ENCODE measurements at regions not wholly inside any gene's neighbourhood (a gene's known extent, or its start where the extent isn't known, plus 50 kb on each side); places are given as distances from the start of the nearest gene placed in this dataset.

- Histone ChIP-seq H4K8ac (ENCODE audit: extremely low read depth, insufficient read depth, low read length) (no peak overlapping the region), H3K14ac (ENCODE audit: insufficient read length) (no peak overlapping the region), H2BK15ac (ENCODE audit: low read length) (no peak overlapping the region), H3K27me3 (replicated peaks in 1 of 4; ENCODE audit: control insufficient read depth in 3 of 4, extremely low read depth in 1 of 4, insufficient read depth in 3 of 4, low read length in 3 of 4) (peaks cover 0 to 6% (median 2%) of the 10 kb centered on the region in 4 experiments; a peak in 3 of 7 replicates), H3K4me3 (ENCODE audit: extremely low read depth in 1 of 4, insufficient read depth in 2 of 4, low read depth in 3 of 4, low read length in 4 of 4) (no peak overlapping the region), H2BK12ac (ENCODE audit: low read depth, low read length) (no peak overlapping the region), H3K23ac (ENCODE audit: insufficient read length) (no peak overlapping the region), H3K9me3 (ENCODE audit: insufficient read depth in 2 of 2, low read depth in 1 of 2, low read length in 1 of 2) (peaks cover 0 to 8% of the 10 kb centered on the region in 2 experiments; a peak in 1 of 4 replicates), H3K23me2 (ENCODE audit: low read depth, low read length) (no peaks in the 10 kb centered on the region), H4K5ac (ENCODE audit: insufficient read length, low read depth, low read length) (no peak overlapping the region), H3K4ac (replicated peaks; ENCODE audit: insufficient read length, low read depth, low read length) (no peak overlapping the region), H3K79me2 (ENCODE audit: control insufficient read depth in 1 of 2, insufficient read depth in 2 of 2, low read length in 2 of 2) (peaks cover 0 to 15% of the 10 kb centered on the region in 2 experiments; a peak in 2 of 4 replicates), H3K56ac (replicated peaks; ENCODE audit: insufficient read length, low read depth, low read length) (no peak overlapping the region), H4K20me1 (replicated peaks in 1 of 2; ENCODE audit: control insufficient read depth in 1 of 2, insufficient read depth in 2 of 2, low read length in 2 of 2) (no peaks in the 10 kb centered on the region), H4K91ac (replicated peaks; ENCODE audit: insufficient read length, low read length) (no peak overlapping the region), H2BK120ac (replicated peaks; ENCODE audit: low read depth, low read length) (no peak overlapping the region), H3K9ac (replicated peaks in 1 of 4; ENCODE audit: extremely low read depth in 1 of 4, low read depth in 3 of 4, low read length in 3 of 4) (no peak overlapping the region), H3K4me2 (ENCODE audit: insufficient read depth in 1 of 2, low read depth in 2 of 2, low read length in 2 of 2) (peak overlapping the region; percentile 14 to 77; a peak in 2 of 4 replicates), H3K27ac (ENCODE audit: low read depth, low read length) (no peak overlapping the region), H2AK5ac (ENCODE audit: low read depth, low read length) (no peak overlapping the region), H3K79me1 (ENCODE audit: low read depth, low read length) (no peaks in the 10 kb centered on the region), H3K36me3 (ENCODE audit: control insufficient read depth in 2 of 4, insufficient read depth in 4 of 4, low read length in 3 of 4) (no peaks in the 10 kb centered on the region), H3K18ac (ENCODE audit: extremely low read depth, low read length) (no peak overlapping the region), H2AFZ (ENCODE audit: low read length) (peak overlapping the region; percentile 93; the same call in 1 of the 2 replicates), H3K4me1 (replicated peaks in 1 of 4; ENCODE audit: control insufficient read depth in 3 of 4, insufficient read depth in 4 of 4, low read length in 3 of 4) (peaks cover 0 to 12% (median 5%) of the 10 kb centered on the region in 4 experiments; a peak in 5 of 7 replicates), H2BK20ac (ENCODE audit: low read length) (no peak overlapping the region), H2BK5ac (ENCODE audit: low read depth, low read length) (no peak overlapping the region)
- DNase-seq (ENCODE audit: low read depth in 1 of 2, low spot score in 2 of 2) (no peak), FAIRE-seq (no peak)
- no peak for TF ChIP-seq NANOG (IDR thresholded peaks at IDR 0.05; ENCODE audit: insufficient read depth, low read depth, low read length, poor library complexity, severe bottlenecking)
- peak; percentile 26; the same call in 1 of the 2 replicates for TF ChIP-seq E2F6 (IDR thresholded peaks at IDR 0.05)
- 97% methylated on average over 28 of the region's 46 CpGs; no CpG with 5 or more reads in 1 of the 2 experiments for WGBS, 2 experiments (ENCODE audit: extremely low coverage in 1 of 2, insufficient coverage in 1 of 2, insufficient read length in 1 of 2, insufficient replicate concordance in 2 of 2, low coverage in 1 of 2, low lambda C conversion rate in 2 of 2, missing lambda C conversion rate in 1 of 2)
- CTCF ChIA-PET (ENCODE audit: partially characterized antibody) = interaction anchor here (0.8 to 1.6 kb wide), 4 partner anchors 12 to 880 kb away, joined by 3 to 4 read pairs (median 3); no protein-coding TSS in a partner anchor
- POLR2A ChIA-PET (ENCODE audit: partially characterized antibody) = no interaction called here
These were observed 166.4 kb upstream of the FAT1 start for GRCh38 chr4:186889876-186890643.

Data from H1 (cell line).